GM13976 (cell line): ENCODE measurements at regions not wholly inside any gene's neighbourhood (a gene's known extent, or its start where the extent isn't known, plus 50 kb on each side); places are given as distances from the start of the nearest gene placed in this dataset.

Experiments
- DNase-seq: peaks from one replicate; pipeline ENCODE4 v3.0.0; 2012; ENCODE audit warnings: low spot score
- CTCF ChIP-seq: IDR thresholded peaks from 2 replicates; pipeline ENCODE4 v1.5.1; 2012; ENCODE audit warnings: borderline replicate concordance, mild to moderate bottlenecking; ENCODE audit not compliant: insufficient read depth; ENCODE audit errors: extremely low read depth, missing control alignments, control extremely low read depth
- in situ Hi-C: fragments of 300-500 bp; cut with MboI; formaldehyde crosslinking; loops from one replicate; pipeline ENCODE4 v1.12.0; 2022; ENCODE audit warnings: low sequenced_read_pairs, mixed read lengths, inconsistent platforms; ENCODE audit not compliant: unreplicated experiment

GRCh38 chr4:161260819-161261218 lies 903.0 kb downstream of the FSTL5 start:
- no peak for TF ChIP-seq CTCF
- in situ Hi-C loops: no loop called here
- no peak for DNase-seq

GRCh38 chr4:161256716-161257115 lies 907.1 kb downstream of the FSTL5 start:
- TF ChIP-seq CTCF: peak; percentile 48
- no peak for DNase-seq
- in situ Hi-C loops: no loop called here

- in situ Hi-C loops: no loop called here
- DNase-seq: no peak
- no peak for TF ChIP-seq CTCF
Observed at GRCh38 chr4:161256172-161256571, 907.6 kb downstream of the FSTL5 start.

- no peak for TF ChIP-seq CTCF
- DNase-seq: no peak
- in situ Hi-C loops: no loop called here
Observed at GRCh38 chr4:161254375-161254774, 909.4 kb downstream of the FSTL5 start.

GRCh38 chr4:161252520-161253141 lies 911.2 kb downstream of the FSTL5 start:
- in situ Hi-C loops: no loop called here
- peak; percentile 66 for TF ChIP-seq CTCF
- peak; percentile 46 for DNase-seq

- in situ Hi-C loops: no loop called here
- no peak for TF ChIP-seq CTCF
- DNase-seq: no peak
Observed at GRCh38 chr4:161249779-161250440, 913.9 kb downstream of the FSTL5 start.

GRCh38 chr4:161248880-161249279 lies 914.9 kb downstream of the FSTL5 start:
- no peak for TF ChIP-seq CTCF
- DNase-seq: no peak
- in situ Hi-C loops: no loop called here
